ENCODE measurements at regions not wholly inside any gene's neighbourhood (a gene's known extent, or its start where the extent isn't known, plus 50 kb on each side); places are given as distances from the start of the nearest gene placed in this dataset.

DNA sequence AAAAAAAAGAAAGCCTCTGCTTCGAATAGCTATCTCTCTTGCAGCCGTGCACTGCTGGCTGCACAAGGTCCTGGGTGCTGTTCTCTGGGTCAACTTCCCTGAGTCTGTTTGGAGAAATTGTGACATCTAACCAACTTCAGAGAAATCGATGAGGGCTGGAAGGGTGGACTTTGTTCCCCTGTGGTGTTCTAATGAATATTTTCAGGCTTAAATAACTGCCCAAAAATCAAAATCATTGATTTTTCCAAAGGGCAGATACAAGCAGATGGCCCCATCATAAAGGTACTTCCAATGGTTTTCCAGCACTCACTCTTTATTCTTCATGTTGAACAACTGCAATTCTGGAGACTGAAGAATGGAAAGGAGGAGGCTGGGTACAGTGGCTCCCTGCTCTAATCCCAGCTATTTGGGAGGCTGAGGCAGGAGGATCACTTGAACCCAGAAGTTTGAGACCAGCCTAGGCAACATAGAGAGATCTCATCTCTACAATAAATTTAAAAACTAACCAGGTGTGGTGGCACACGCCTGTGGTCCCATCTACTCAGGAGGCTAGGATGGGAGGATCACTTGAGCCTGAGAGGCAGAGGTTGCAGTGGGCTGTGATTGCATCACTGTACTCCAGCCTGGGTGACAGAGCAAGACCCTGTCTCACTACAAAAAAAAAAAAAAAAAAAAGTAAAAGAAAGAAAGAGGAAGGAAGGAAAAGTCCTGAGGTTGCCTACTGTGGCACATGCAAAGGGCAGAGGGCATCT, 59.1 kb downstream of the FOXA2 start:
- TF ChIP-seq, protein P1, sequence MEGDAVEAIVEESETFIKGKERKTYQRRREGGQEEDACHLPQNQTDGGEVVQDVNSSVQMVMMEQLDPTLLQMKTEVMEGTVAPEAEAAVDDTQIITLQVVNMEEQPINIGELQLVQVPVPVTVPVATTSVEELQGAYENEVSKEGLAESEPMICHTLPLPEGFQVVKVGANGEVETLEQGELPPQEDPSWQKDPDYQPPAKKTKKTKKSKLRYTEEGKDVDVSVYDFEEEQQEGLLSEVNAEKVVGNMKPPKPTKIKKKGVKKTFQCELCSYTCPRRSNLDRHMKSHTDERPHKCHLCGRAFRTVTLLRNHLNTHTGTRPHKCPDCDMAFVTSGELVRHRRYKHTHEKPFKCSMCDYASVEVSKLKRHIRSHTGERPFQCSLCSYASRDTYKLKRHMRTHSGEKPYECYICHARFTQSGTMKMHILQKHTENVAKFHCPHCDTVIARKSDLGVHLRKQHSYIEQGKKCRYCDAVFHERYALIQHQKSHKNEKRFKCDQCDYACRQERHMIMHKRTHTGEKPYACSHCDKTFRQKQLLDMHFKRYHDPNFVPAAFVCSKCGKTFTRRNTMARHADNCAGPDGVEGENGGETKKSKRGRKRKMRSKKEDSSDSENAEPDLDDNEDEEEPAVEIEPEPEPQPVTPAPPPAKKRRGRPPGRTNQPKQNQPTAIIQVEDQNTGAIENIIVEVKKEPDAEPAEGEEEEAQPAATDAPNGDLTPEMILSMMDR (IDR thresholded peaks at IDR 0.05): no peak
- TF ChIP-seq POLR2A (IDR thresholded peaks at IDR 0.05): no peak
